Upper lobe of left lung (tissue), 6 donors: ENCODE measurements at regions not wholly inside any gene's neighbourhood (a gene's known extent, or its start where the extent isn't known, plus 50 kb on each side); places are given as distances from the start of the nearest gene placed in this dataset.
"Not testable (repeated sequence)": the region's sequence is repeated elsewhere in the genome, so short reads cannot be mapped to it uniquely, and the experiment has no call there.

Experiments used
- ATAC-seq, 2 donors: fragments of 200-7000 bp; cut with Tn5 transposase; one replicate each; pipeline ENCODE4 v1.9.1; 2022; ENCODE audit warnings: mild to moderate bottlenecking in 2 of 2, moderate library complexity in 2 of 2; ENCODE audit not compliant: low FRiP score in 2 of 2
- DNase-seq, 2 donors: peaks; one replicate each; pipeline ENCODE4 v3.0.0-alpha.2; 2019 to 2020
- H3K27ac ChIP-seq, 4 donors: fragments of 200-600 bp; sonication (generic); one replicate each; pipeline ENCODE4 v1.5.1; 2016 to 2019
- H3K27me3 ChIP-seq, 4 donors: fragments of 200-600 bp; sonication (generic); one replicate each; pipeline ENCODE4 v1.5.1; 2017 to 2019
- H3K36me3 ChIP-seq, 4 donors: fragments of 200-600 bp; sonication (generic); one replicate each; pipeline ENCODE4 v1.5.1; 2016 to 2019
- H3K4me1 ChIP-seq, 4 donors: fragments of 200-600 bp; sonication (generic); one replicate each; pipeline ENCODE4 v1.5.1; 2018 to 2019
- H3K4me3 ChIP-seq, 4 donors: fragments of 200-600 bp; sonication (generic); one replicate each; pipeline ENCODE4 v1.5.1; 2017 to 2019; ENCODE audit warnings: mild to moderate bottlenecking in 2 of 4, moderate library complexity in 1 of 4
- H3K9me3 ChIP-seq, 4 donors: fragments of 200-600 bp; sonication (generic); one replicate each; pipeline ENCODE4 v1.5.1; 2018 to 2019
- CTCF ChIP-seq, 6 experiments: fragments of 450-650 bp in 4 of 6; fragments of 200-600 bp in 2 of 6; sonication (generic) in 2 of 6; IDR thresholded peaks; one replicate each; pipeline ENCODE4 v1.5.1; 2016 to 2019; ENCODE audit warnings: antibody characterized with exemption in 6 of 6
- EP300 ChIP-seq, 4 donors: sonication (generic); formaldehyde crosslinking; IDR thresholded peaks; one replicate each; pipeline ENCODE4 v1.5.1; 2017; ENCODE audit warnings: antibody characterized with exemption in 4 of 4, control low read depth in 2 of 4
- POLR2A ChIP-seq, 4 donors: fragments of 450-650 bp; IDR thresholded peaks; one replicate each; pipeline ENCODE4 v1.5.1; 2016 to 2017; ENCODE audit warnings: antibody characterized with exemption in 4 of 4, mild to moderate bottlenecking in 2 of 4
- POLR2AphosphoS5 ChIP-seq, 2 donors: sonication (generic); formaldehyde crosslinking; IDR thresholded peaks; one replicate each; pipeline ENCODE4 v1.5.1; 2017; ENCODE audit warnings: antibody characterized with exemption in 2 of 2
- WGBS, 2 donors: methylation state at CpG; one replicate each; pipeline ENCODE4 v1.1.5; 2017 to 2018; 5-methylcytosine and 5-hydroxymethylcytosine counted together
- donor health status: DM: no; HTN: no; CAD: no; lungs with moderate emphysema.
- donor health status: DM: no; HTN: yes; CAD: no; lungs with severe emphysema.

GRCh38 chr4:97016186-97016907, 1126.9 kb downstream of the STPG2 start:
- no peak for TF ChIP-seq CTCF (IDR thresholded peaks at IDR 0.05)
- no peak for TF ChIP-seq EP300 (IDR thresholded peaks at IDR 0.05)
- no peak for TF ChIP-seq POLR2AphosphoS5 (IDR thresholded peaks at IDR 0.05)
- no peak for TF ChIP-seq POLR2A (IDR thresholded peaks at IDR 0.05)
- no peaks in the 10 kb centered on the region for H3K9me3 ChIP-seq
- WGBS, 2 donors: 62 to 72% methylated on average over 5 of the region's 5 CpGs
- no peaks in the 10 kb centered on the region for H3K27me3 ChIP-seq
- H3K4me3 ChIP-seq: no peak overlapping the region
- no peaks in the 10 kb centered on the region for H3K36me3 ChIP-seq
- H3K27ac ChIP-seq: no peak overlapping the region
- no peaks in the 10 kb centered on the region for H3K4me1 ChIP-seq
- DNase-seq (no peak), ATAC-seq (no peak)

- DNase-seq (no peak), ATAC-seq (no peak)
- Histone ChIP-seq H3K9me3 (no peaks in the 10 kb centered on the region), H3K27me3 (no peaks in the 10 kb centered on the region), H3K4me1 (no peaks in the 10 kb centered on the region), H3K36me3 (no peaks in the 10 kb centered on the region), H3K4me3 (no peak overlapping the region), H3K27ac (no peak overlapping the region)
- WGBS, 2 donors: 56 to 68% methylated on average over 2 of the region's 2 CpGs
- no peak for TF ChIP-seq POLR2A (IDR thresholded peaks at IDR 0.05)
- no peak for TF ChIP-seq CTCF (IDR thresholded peaks at IDR 0.05)
- no peak for TF ChIP-seq POLR2AphosphoS5 (IDR thresholded peaks at IDR 0.05)
- TF ChIP-seq EP300 (IDR thresholded peaks at IDR 0.05): no peak
Observed at GRCh38 chr4:97027728-97028410, 1115.4 kb downstream of the STPG2 start.

- no peaks in the 10 kb centered on the region for H3K9me3 ChIP-seq
- H3K4me1 ChIP-seq: no peaks in the 10 kb centered on the region
- no peak for ATAC-seq
- DNase-seq: no peak
- H3K27ac ChIP-seq: no peak overlapping the region
- H3K4me3 ChIP-seq: no peak overlapping the region
- H3K27me3 ChIP-seq: no peaks in the 10 kb centered on the region
- no peaks in the 10 kb centered on the region for H3K36me3 ChIP-seq
- 60 to 61% methylated on average over 2 of the region's 2 CpGs for WGBS, 2 donors
- TF ChIP-seq POLR2A (IDR thresholded peaks at IDR 0.05) (no peak), EP300 (IDR thresholded peaks at IDR 0.05) (no peak)
Observed at GRCh38 chr4:97028785-97029184, 1114.5 kb downstream of the STPG2 start.

- not testable (repeated sequence) for H3K27ac ChIP-seq, H3K4me1 ChIP-seq, H3K36me3 ChIP-seq, H3K4me3 ChIP-seq, H3K27me3 ChIP-seq, DNase-seq, H3K9me3 ChIP-seq, ATAC-seq
- WGBS, 2 donors: 43 to 68% methylated on average over 7 to 12 of the region's 12 CpGs
Observed at GRCh38 chr4:97037411-97038145, 1105.7 kb downstream of the STPG2 start.

- 88 to 93% methylated on average over 3 to 9 of the region's 9 CpGs for WGBS, 2 donors
- Histone ChIP-seq H3K27me3 (no peaks in the 10 kb centered on the region), H3K4me3 (no peak overlapping the region), H3K4me1 (no peaks in the 10 kb centered on the region), H3K27ac (no peak overlapping the region), H3K36me3 (no peaks in the 10 kb centered on the region), H3K9me3 (no peaks in the 10 kb centered on the region)
- peak in 1 of 2 donors; percentile 0 for DNase-seq
- no peak for ATAC-seq
- no peak for TF ChIP-seq EP300 (IDR thresholded peaks at IDR 0.05)
- TF ChIP-seq POLR2A (IDR thresholded peaks at IDR 0.05): no peak
- no peak for TF ChIP-seq CTCF (IDR thresholded peaks at IDR 0.05)
- no peak for TF ChIP-seq POLR2AphosphoS5 (IDR thresholded peaks at IDR 0.05)
Observed at GRCh38 chr4:97038146-97038516, 1105.1 kb downstream of the STPG2 start.
